Right ventricle myocardium superior (tissue), 1 donor: ENCODE measurements at regions not wholly inside any gene's neighbourhood (a gene's known extent, or its start where the extent isn't known, plus 50 kb on each side); places are given as distances from the start of the nearest gene placed in this dataset.

Experiments used
- ATAC-seq: fragments of 200-7000 bp; cut with Tn5 transposase; one replicate; pipeline ENCODE4 v1.9.1; 2020; ENCODE audit warnings: mild to moderate bottlenecking; ENCODE audit not compliant: poor library complexity
- DNase-seq: peaks from one replicate; pipeline ENCODE4 v3.0.0-alpha.2; 2020
- intact Hi-C: fragments of 100-400 bp; cut with DNase I; formaldehyde crosslinking; loops from one replicate; pipeline ENCODE4 v1.11.2; 2022
- donor health status: DM: no; HTN: yes; CAD: no; lungs with severe emphysema.

DNA sequence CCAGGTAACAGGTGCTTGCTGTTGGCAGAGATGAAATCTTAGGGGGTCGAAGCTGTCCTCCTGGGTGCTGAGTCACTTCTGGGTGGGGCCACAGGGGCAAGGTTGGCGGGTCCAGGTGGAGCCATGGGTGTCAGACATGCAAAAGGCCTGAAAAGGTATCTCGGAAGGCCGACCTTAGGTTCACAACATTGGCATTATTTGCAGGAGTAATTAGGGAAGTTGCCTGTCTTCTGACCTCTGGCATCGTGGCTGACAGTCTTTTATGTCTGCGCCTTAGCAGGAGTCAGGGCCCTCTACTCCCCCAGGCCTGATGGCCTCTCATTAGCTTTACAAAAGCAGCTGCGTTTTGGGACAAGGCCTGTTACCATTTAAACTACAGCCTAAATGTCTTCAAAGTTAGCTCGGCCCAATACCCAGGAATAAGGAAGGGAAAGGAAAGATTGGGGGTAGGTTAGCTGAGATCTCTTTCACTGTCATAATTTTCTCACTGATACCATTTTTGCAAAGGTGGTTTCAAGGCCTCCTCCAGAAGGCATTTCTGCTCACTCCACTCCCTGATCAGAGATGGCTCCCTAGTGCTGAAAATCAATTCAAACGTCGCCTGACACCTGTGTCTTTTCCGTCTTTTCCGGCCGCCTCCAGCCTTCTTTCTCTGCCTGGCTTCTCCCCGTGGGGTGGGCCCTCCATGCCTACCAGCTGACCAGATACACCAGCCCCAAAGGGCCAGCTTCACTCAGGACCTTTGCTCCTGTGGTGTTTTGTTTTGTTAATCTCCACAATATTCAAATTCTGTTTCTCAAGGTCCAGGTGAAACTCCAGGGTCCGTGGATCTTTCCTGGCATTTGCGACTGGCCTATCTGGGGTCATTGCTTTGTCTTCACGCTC, 90.8 kb downstream of the RHOB start:
- ATAC-seq = no peak
- intact Hi-C loops = no loop called here
- no peak for DNase-seq

DNA sequence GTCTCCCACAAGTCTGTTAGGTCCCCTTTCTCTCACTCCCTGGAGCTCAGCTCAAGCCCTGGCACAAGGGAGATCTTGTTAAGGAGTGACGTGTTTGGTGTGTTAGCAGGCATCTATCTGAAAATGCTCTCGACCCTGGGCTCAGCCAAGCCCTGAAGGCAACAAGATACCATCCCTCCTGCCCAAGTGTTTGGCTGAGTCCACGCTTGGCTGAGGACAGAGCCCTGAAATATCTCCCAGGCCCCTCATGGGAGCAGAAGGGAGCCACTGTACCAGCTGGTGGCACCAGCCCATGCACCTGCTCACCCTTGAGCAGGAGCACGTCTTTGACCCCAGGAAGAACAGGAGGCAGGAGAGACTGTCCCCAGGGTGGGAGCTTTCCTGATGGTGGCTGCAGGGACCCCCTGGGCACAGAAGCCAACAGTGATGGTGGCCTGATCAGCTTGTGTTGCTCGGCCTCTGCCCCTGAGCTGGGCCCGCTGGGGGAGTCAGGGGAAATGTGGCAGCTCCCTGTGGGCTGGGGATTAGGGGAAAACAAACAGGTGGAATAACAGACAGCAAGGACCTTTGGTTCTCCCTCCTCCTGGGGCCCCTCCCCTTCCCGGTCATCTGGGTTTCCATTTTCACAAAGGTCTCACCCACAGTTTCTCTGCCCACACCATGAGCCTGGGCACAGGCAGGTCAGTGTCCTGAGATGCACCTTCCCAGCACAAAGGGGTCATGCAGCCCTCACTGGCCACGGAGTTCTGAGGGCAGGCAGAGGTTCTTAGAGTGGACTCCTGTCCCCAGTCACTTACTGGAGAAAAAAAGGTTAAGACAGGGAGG, 91.6 kb downstream of the RHOB start:
- no peak for DNase-seq
- ATAC-seq = peak; percentile 61

GRCh38 chr2:20539133-20539719, 92.4 kb downstream of the RHOB start:
- ATAC-seq (no peak), DNase-seq (no peak)
- intact Hi-C loops = no loop called here

More for the DNA sequence above, 91.6 kb downstream of the RHOB start:
- intact Hi-C loops = no loop called here

DNA sequence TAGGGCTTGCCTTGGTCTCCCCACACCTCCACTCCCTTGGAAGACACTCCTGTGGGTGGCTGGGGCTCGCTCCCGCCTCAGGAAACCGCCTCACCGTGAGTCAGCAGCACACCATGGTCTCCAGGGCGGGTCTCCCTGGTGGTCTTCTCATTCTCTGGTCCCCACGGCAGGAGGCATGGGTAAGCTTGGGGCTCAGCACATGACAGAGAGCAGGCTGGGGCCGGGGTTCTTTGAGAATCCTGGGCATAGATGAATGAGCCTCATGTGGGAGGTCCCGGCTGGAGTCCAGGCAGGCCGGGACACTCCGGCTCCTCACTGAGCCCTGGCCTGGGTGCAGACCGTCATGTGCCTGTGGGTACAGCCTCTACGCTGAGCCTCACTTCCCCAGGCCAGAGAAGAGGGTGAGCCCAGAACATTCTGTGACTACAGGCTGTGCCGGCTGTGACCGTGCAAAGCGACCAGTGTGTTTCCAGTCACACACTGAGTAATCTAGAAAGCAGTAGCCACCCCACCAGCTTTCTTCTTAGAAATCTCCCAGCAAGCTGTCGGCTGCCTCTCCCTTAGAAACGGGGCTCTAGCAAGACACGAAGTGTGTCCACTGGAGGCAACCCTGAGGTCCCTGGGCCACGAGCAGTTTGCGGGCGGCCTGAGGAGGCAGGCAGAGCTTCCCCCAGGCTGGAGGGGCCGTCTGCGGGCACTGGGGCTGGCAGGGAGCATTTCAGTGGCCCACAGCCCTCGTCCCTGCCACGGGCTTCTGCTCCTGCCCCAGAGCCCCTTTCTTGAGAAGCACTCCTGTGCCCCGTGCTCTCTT, 93.1 kb downstream of the RHOB start:
- intact Hi-C loops = no loop called here
- DNase-seq (no peak), ATAC-seq (no peak)

GRCh38 chr2:20540587-20541293, 93.9 kb downstream of the RHOB start:
- ATAC-seq = no peak
- no peak for DNase-seq
- intact Hi-C loops = no loop called here

DNA sequence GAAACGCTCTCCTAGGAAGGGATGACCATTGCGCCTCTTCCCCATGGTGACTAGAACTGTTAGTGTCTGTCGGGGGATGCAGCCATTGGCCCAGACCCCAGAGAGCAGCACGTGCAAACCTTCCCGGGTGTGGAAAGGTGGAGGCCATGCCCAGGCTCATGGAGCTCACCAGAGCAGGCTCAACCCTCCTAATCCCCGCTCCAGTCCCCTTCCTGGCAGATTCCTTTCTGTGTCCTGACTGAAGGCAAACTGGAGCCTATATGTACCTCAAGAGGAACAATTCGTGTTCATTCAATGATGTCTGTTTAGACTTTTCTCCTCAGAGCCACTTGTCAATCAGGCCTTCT, 94.4 kb downstream of the RHOB start:
- ATAC-seq = no peak
- DNase-seq = no peak
- intact Hi-C loops = no loop called here

DNA sequence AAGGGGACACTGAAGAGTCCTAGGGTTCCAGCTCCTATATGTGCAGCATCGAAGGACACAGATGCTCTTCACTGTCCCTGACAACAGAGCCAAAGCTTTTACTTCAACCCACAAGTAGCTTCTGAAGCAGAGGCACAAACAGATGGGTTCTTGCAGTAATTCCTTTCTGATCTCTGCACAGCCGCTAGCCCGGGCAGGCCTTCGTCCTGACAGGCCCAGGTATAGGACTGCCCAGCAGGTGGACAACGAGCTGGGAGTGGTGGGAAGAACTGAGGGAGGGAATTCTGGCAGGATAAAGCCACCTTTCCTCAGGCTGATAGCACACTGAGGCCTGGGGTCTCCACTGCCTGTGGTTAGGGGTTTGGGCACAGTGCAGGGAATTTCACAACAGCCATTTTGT, 94.8 kb downstream of the RHOB start:
- intact Hi-C loops = no loop called here
- ATAC-seq (no peak), DNase-seq (no peak)

DNA sequence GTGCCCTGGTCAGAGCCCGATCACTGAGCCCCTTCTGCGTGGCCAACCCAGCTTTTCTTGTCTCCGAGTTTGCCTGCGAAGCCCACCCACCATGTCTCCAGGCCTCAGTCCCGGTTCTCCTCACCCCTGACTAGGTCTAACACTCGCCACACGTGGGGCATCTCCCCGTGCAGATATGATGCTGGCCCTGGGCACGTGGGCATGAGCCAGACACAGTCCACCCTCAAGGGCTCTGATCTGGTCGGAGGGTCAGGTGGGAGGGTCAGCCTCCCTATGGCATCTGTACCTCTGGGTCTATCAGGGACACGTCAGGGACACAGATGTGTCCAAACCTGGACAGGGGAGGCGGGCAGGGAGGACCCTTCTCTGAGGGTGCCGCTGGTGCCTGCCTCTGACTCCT, 95.4 kb downstream of the RHOB start:
- intact Hi-C loops = no loop called here
- DNase-seq = no peak
- ATAC-seq = no peak

DNA sequence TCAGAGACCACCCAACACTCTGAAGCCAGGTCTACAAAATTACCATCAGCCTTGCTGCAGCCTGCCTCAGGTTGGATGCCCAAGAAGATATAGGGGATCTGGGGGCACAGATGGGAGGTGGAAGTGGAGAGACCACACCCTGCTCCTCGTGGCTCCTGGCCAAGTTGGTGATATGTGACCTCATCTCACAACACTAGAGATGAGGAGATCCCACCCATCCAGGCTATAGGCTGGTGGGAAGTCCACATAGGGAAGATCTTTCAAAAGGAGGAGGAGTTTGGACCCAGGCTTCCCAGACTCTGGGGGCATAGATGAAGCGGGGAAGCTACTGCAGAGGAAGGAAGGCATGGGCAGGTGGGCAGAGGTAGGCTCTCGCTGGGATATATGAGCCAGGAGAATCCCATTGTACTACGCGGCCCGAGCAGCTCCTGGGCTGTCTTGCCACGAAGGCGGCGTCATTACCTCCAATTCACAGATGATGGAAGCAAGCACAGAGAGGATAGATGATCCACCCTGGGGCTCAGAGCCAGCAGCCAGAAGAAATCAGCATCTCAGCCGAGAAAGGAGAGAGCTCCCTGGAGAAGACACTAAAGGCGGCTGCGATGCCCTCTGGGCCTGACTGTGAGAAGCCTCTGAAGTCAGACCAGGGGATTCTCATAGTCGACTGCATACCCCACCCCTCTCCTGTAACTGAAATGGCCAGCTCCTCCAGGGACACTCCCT, 96.0 kb downstream of the RHOB start:
- ATAC-seq = no peak
- intact Hi-C loops = no loop called here
- no peak for DNase-seq

- intact Hi-C loops = no loop called here
- peak; percentile 54 for ATAC-seq
- no peak for DNase-seq
Measured at GRCh38 chr2:20543469-20544152, 96.7 kb downstream of the RHOB start.

DNA sequence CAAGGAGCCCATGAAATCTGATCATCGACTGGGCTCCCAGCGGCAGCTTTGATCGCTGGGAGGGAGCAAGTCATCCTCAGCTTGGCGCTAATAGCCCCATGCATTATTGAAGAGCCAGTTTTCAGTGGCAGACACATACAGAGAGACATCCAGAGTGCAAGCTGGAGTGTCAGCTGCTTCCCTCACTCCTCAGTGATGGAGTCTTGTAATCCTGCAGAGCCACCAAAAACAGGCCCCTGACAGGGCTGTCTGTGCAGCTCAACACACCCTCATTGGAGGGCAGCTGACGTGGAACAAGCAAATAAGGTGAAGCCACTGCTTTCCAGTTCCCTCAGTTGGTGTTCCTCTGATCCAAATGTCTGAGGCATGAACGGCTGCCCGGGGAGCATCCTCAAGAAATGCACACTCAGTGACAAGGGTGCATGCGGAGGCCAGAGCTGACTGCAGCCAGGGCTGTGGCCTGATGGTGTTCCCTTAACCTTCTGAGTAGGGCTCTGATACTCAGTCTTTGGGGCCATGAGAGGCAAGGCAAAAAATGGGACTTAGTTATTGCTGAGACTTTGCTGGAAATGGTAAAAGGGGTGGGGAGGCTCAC, 97.4 kb downstream of the RHOB start:
- ATAC-seq (no peak), DNase-seq (no peak)
- intact Hi-C loops = no loop called here

- no peak for DNase-seq
- intact Hi-C loops = no loop called here
- no peak for ATAC-seq
Measured at GRCh38 chr2:20549144-20549543, 101.8 kb downstream of the HS1BP3 start.

GRCh38 chr2:20549691-20550348, 101.1 kb downstream of the HS1BP3 start:
- ATAC-seq = no peak
- intact Hi-C loops = no loop called here
- no peak for DNase-seq

DNA sequence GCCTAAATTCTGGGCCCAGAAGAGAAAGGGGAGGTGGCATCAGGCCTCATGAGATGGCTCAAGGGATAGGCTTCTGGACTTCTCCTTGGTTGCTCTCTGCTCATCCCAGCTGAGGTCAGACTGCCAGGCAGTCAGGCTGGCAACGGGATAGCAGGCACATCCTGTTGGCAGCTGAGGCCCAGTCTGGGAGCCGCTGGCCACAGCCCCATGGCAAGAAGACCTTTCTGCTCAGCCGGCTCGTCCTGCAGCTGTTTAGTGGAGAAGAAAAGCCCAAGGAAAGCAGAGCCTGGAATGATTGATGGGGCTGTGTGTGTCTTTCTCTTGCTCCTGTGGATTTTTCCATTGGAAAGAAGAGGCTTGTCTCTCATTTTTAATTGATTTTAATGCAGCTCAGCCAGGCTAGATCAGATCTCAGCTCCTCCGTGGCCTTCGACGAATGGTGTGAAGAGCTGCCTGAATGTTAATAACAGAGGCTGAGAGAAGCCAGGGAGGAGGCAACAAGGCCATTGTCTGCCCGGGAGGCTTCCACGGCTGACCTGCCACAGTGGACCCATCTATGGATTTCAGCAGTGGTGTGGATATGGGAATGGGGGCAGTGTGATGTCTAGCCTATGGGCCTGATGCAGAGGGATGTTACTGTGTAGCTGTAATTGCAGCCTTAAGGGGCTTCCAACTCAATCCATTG, 99.5 kb downstream of the HS1BP3 start:
- DNase-seq (peak; percentile 66), ATAC-seq (peak; percentile 92)
- intact Hi-C loops = no loop called here

- DNase-seq (no peak), ATAC-seq (no peak)
- intact Hi-C loops = no loop called here
Measured at GRCh38 chr2:20551945-20552328, 99.0 kb downstream of the HS1BP3 start.

DNA sequence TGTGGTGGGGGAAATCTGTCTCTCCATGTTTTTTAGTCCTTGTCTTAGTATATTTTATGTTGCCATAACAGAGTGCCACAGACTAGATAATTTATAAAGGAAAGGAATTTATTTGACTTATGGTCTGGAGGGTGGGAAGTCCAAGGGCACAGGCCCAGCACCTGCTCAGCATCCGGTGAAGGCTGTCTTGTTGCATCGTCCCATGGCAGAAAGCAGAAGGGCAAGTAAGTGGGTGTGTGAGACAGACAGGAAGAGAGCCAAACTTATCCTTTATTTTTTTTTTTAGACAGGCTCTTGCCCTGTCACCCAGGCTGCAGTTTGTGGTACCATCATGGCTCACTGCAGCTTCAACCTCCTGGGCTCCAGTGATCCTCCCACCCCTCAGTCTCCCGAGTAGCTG, 98.1 kb downstream of the HS1BP3 start:
- intact Hi-C loops = no loop called here
- ATAC-seq = no peak
- DNase-seq = no peak
